ENCODE measurements at regions not wholly inside any gene's neighbourhood (a gene's known extent, or its start where the extent isn't known, plus 50 kb on each side); places are given as distances from the start of the nearest gene placed in this dataset.

GRCh38 chr11:44361813-44362212 is 51.9 kb upstream of the ALX4 start:
- BruUV-seq (replicated peaks): no TSS peak
- Histone ChIP-seq H4K20me1 (ENCODE audit: control insufficient read depth, insufficient read depth) (no peaks in the 10 kb centered on the region), H3K36me3 (ENCODE audit: control insufficient read depth in 2 of 2, insufficient read depth in 2 of 2, low read length in 1 of 2) (no peaks in the 10 kb centered on the region), H3K27me3 (replicated peaks in 1 of 2; ENCODE audit: control insufficient read depth in 2 of 2, insufficient read depth in 2 of 2, low read length in 1 of 2) (peaks cover 0 to 5% of the 10 kb centered on the region in 2 experiments; a peak in 2 of 4 replicates), H3K9me3 (replicated peaks; ENCODE audit: control insufficient read depth, insufficient read depth, low read length) (no peaks in the 10 kb centered on the region; the same call in 2 of the 3 replicates), H3K4me2 (ENCODE audit: control insufficient read depth, insufficient read depth) (no peak overlapping the region), H3K9ac (ENCODE audit: control insufficient read depth, insufficient read depth, low read length) (no peak overlapping the region), H3K4me3 (no peak overlapping the region), H3K4me1 (ENCODE audit: control insufficient read depth, insufficient read depth, low read length) (no peaks in the 10 kb centered on the region), H3K79me2 (ENCODE audit: control insufficient read depth, insufficient read depth, low read length) (no peaks in the 10 kb centered on the region), H3K27ac (ENCODE audit: control insufficient read depth, insufficient read depth) (no peak overlapping the region), H2AFZ (ENCODE audit: control insufficient read depth, low read depth, low read length) (no peak overlapping the region)
- intact Hi-C loops (cut with micrococcal nuclease; ENCODE audit: unreplicated experiment) (no loop called here), in situ Hi-C loops (cut with MboI) (no loop called here)
- ATAC-seq: no peak
- ChIA-PET RAD21 (ENCODE audit: unreplicated experiment) (no interaction called here), CTCF (no interaction called here), SMC1A (ENCODE audit: uncharacterized antibody, unreplicated experiment) (interaction anchor here (0.6 kb wide), 1 partner anchor 37 kb away, joined by 3 read pairs; no protein-coding TSS in a partner anchor), POLR2A (no interaction called here)
- no peak for DNase-seq (ENCODE audit: low read depth, low spot score)
- TF ChIP-seq SREBF1 (IDR thresholded peaks at IDR 0.05; ENCODE audit: low read length) (no peak), NR2F1 (conservative IDR thresholded peaks at IDR 0.05) (no peak), POLR2AphosphoS2 (IDR thresholded peaks at IDR 0.05; ENCODE audit: low read depth, low read length) (no peak), GABPA (IDR thresholded peaks at IDR 0.05; ENCODE audit: low read depth) (no peak), KDM1A (IDR thresholded peaks at IDR 0.05; ENCODE audit: borderline replicate concordance) (no peak), SUZ12 (IDR thresholded peaks at IDR 0.05; ENCODE audit: unreplicated experiment) (no peak), ELK1 (IDR thresholded peaks at IDR 0.05; ENCODE audit: low read depth, low read length) (no peak), ATF7 (IDR thresholded peaks at IDR 0.05; ENCODE audit: low read depth) (no peak), ZZZ3 (IDR thresholded peaks at IDR 0.05; ENCODE audit: control insufficient read depth, insufficient read length, low read depth) (no peak), TAF1 (IDR thresholded peaks at IDR 0.05; ENCODE audit: borderline replicate concordance, low read depth, low read length) (no peak), SMAD1 (IDR thresholded peaks at IDR 0.05; ENCODE audit: low read depth, partially characterized antibody) (no peak)
- TF ChIP-seq, protein P1, sequence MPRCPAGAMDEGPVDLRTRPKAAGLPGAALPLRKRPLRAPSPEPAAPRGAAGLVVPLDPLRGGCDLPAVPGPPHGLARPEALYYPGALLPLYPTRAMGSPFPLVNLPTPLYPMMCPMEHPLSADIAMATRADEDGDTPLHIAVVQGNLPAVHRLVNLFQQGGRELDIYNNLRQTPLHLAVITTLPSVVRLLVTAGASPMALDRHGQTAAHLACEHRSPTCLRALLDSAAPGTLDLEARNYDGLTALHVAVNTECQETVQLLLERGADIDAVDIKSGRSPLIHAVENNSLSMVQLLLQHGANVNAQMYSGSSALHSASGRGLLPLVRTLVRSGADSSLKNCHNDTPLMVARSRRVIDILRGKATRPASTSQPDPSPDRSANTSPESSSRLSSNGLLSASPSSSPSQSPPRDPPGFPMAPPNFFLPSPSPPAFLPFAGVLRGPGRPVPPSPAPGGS (IDR thresholded peaks at IDR 0.05; ENCODE audit: borderline replicate concordance, insufficient read depth, low read depth, low read length, poor library complexity, severe bottlenecking): no peak
- 45% methylated on average over 15 of the region's 15 CpGs for WGBS (ENCODE audit: insufficient coverage, insufficient replicate concordance, low lambda C conversion rate, missing lambda C conversion rate)
- FAIRE-seq: no peak

Data from GM12878 (cell line).